H9 (cell line): ENCODE measurements at regions not wholly inside any gene's neighbourhood (a gene's known extent, or its start where the extent isn't known, plus 50 kb on each side); places are given as distances from the start of the nearest gene placed in this dataset.

ENCODE experiments used
- DNase-seq: peaks from one replicate; pipeline ENCODE4 v3.0.0-alpha.2; 2017
- H2AFZ ChIP-seq: one replicate; pipeline ENCODE4 v1.6.1; 2013; ENCODE audit warnings: mild to moderate bottlenecking, low read length, control low read depth, moderate library complexity
- H2AK5ac ChIP-seq: 2 replicates; pipeline ENCODE4 v1.6.1; 2013; ENCODE audit warnings: low read length, control low read depth, mixed read lengths; ENCODE audit not compliant: insufficient read length
- H2BK120ac ChIP-seq: one replicate; pipeline ENCODE4 v1.6.1; 2013; ENCODE audit warnings: low read depth, mild to moderate bottlenecking, low read length, control low read depth, inconsistent platforms; ENCODE audit not compliant: poor library complexity, severe bottlenecking
- H2BK12ac ChIP-seq: 2 replicates; pipeline ENCODE4 v1.6.1; 2013; ENCODE audit warnings: low read length, control low read depth, mixed read lengths, low read depth; ENCODE audit not compliant: insufficient read length
- H2BK15ac ChIP-seq: 2 replicates; pipeline ENCODE4 v1.6.1; 2013; ENCODE audit warnings: low read depth, low read length, control low read depth
- H2BK20ac ChIP-seq: one replicate; pipeline ENCODE4 v1.6.1; 2013; ENCODE audit warnings: low read depth, mild to moderate bottlenecking, low read length, control low read depth, inconsistent platforms; ENCODE audit not compliant: poor library complexity, severe bottlenecking
- H2BK5ac ChIP-seq: 2 replicates; pipeline ENCODE4 v1.6.1; 2013; ENCODE audit warnings: low read length, control low read depth, mixed read lengths; ENCODE audit not compliant: insufficient read length
- H3K14ac ChIP-seq: 2 replicates; pipeline ENCODE4 v1.6.1; 2013; ENCODE audit warnings: low read length, control low read depth; ENCODE audit not compliant: insufficient read depth
- H3K18ac ChIP-seq: 2 replicates; pipeline ENCODE4 v1.6.1; 2013; ENCODE audit warnings: low read depth, mild to moderate bottlenecking, mixed read lengths, low read length, control low read depth; ENCODE audit not compliant: insufficient read length
- H3K23ac ChIP-seq: 2 replicates; pipeline ENCODE4 v1.6.1; 2013; ENCODE audit warnings: low read length, control low read depth, mixed read lengths, low read depth; ENCODE audit not compliant: insufficient read length
- H3K23me2 ChIP-seq: 2 replicates; pipeline ENCODE4 v1.6.1; 2013; ENCODE audit warnings: low read depth, mild to moderate bottlenecking, mixed read lengths, low read length, control low read depth; ENCODE audit not compliant: insufficient read length, poor library complexity, severe bottlenecking
- H3K27ac ChIP-seq: 2 replicates; pipeline ENCODE4 v1.5.1; 2013; ENCODE audit warnings: low read length, control low read depth, mixed read lengths, low read depth; ENCODE audit not compliant: insufficient read length
- H3K27me3 ChIP-seq: 2 replicates; pipeline ENCODE4 v1.6.1; 2013; ENCODE audit warnings: low read length, control low read depth, inconsistent platforms; ENCODE audit not compliant: insufficient read depth
- H3K4ac ChIP-seq: 2 replicates; pipeline ENCODE4 v1.6.1; 2013; ENCODE audit warnings: low read depth, mild to moderate bottlenecking, control low read depth, inconsistent platforms, low read length, moderate library complexity
- H3K4me1 ChIP-seq: 2 replicates; pipeline ENCODE4 v1.6.1; 2013; ENCODE audit warnings: low read length, control low read depth, inconsistent platforms; ENCODE audit not compliant: insufficient read depth
- H3K4me2 ChIP-seq: 2 replicates; pipeline ENCODE4 v1.6.1; 2013; ENCODE audit warnings: low read length, control low read depth, mixed read lengths; ENCODE audit not compliant: insufficient read length, insufficient read depth
- H3K56ac ChIP-seq: 2 replicates; pipeline ENCODE4 v1.6.1; 2013; ENCODE audit warnings: low read depth, mild to moderate bottlenecking, mixed read lengths, low read length, control low read depth; ENCODE audit not compliant: insufficient read length
- H3K79me1 ChIP-seq: 2 replicates; pipeline ENCODE4 v1.6.1; 2013; ENCODE audit warnings: low read depth, mild to moderate bottlenecking, moderate library complexity, low read length, control low read depth, inconsistent platforms; ENCODE audit not compliant: insufficient read depth, poor library complexity, severe bottlenecking
- H3K79me2 ChIP-seq: 2 replicates; pipeline ENCODE4 v1.6.1; 2013; ENCODE audit warnings: low read length, control low read depth, inconsistent platforms; ENCODE audit not compliant: insufficient read depth
- H3K9ac ChIP-seq: 2 replicates; pipeline ENCODE4 v1.6.1; 2013; ENCODE audit warnings: low read length, control low read depth, mixed read lengths; ENCODE audit not compliant: insufficient read length; ENCODE audit errors: extremely low read depth
- H3K9me3 ChIP-seq: one replicate; pipeline ENCODE4 v1.6.1; 2013; ENCODE audit warnings: low read depth, low read length, inconsistent platforms; ENCODE audit not compliant: control insufficient read depth
- H3T11ph ChIP-seq: one replicate; pipeline ENCODE4 v1.6.1; 2013; ENCODE audit warnings: mild to moderate bottlenecking, low read length, control low read depth, inconsistent platforms
- H4K20me1 ChIP-seq: one replicate; pipeline ENCODE4 v1.6.1; 2013; ENCODE audit not compliant: control insufficient read depth, insufficient read length, insufficient read depth
- H4K5ac ChIP-seq: 2 replicates; pipeline ENCODE4 v1.6.1; 2013; ENCODE audit warnings: low read depth, mild to moderate bottlenecking, mixed read lengths, low read length, control low read depth; ENCODE audit not compliant: insufficient read length
- H4K8ac ChIP-seq: replicated peaks from 2 replicates; pipeline ENCODE4 v1.6.1; 2013; ENCODE audit warnings: low read length, control low read depth, mixed read lengths, low read depth; ENCODE audit not compliant: insufficient read length
- H4K91ac ChIP-seq: 2 replicates; pipeline ENCODE4 v1.6.1; 2013; ENCODE audit warnings: low read depth, mild to moderate bottlenecking, moderate library complexity, mixed read lengths, low read length, control low read depth; ENCODE audit not compliant: insufficient read length
- H3K27ac Mint-ChIP-seq, 3 experiments: 2 replicates in 2 of 3; 3 replicates in 1 of 3; pipeline ENCODE4 v1.8.0; 2020 to 2021; ENCODE audit warnings: mixed read lengths in 3 of 3, mild to moderate bottlenecking in 1 of 3, moderate library complexity in 1 of 3
- H3K27me3 Mint-ChIP-seq: 2 replicates; pipeline ENCODE4 v1.8.0; 2021; ENCODE audit warnings: low read depth, mild to moderate bottlenecking, moderate library complexity, mixed read lengths
- H3K36me3 Mint-ChIP-seq, 3 experiments: 2 replicates in 2 of 3; 3 replicates in 1 of 3; pipeline ENCODE4 v1.8.0; 2020 to 2021; ENCODE audit warnings: low read depth in 3 of 3, mixed read lengths in 3 of 3; ENCODE audit not compliant: insufficient read depth in 1 of 3
- H3K4me1 Mint-ChIP-seq, 2 experiments: 2 replicates each; pipeline ENCODE4 v1.8.0; 2020; ENCODE audit warnings: mixed read lengths in 2 of 2
- H3K4me3 Mint-ChIP-seq, 2 experiments: 2 replicates in 1 of 2; 3 replicates in 1 of 2; pipeline ENCODE4 v1.8.0; 2020 to 2021; ENCODE audit warnings: mild to moderate bottlenecking in 2 of 2, mixed read lengths in 2 of 2, moderate library complexity in 1 of 2
- H3K9me3 Mint-ChIP-seq, 2 experiments: 2 replicates in 1 of 2; 3 replicates in 1 of 2; pipeline ENCODE4 v1.8.0; 2020; ENCODE audit warnings: mild to moderate bottlenecking in 2 of 2, mixed read lengths in 2 of 2, moderate library complexity in 1 of 2
- WGBS: extraction: QIAGEN DNeasy Blood & Tissue Kit; methylation state at CpG from one replicate; pipeline ENCODE4 v1.1.7; 2013; ENCODE audit warnings: missing lambda C conversion rate, low lambda C conversion rate, mixed read lengths; ENCODE audit not compliant: insufficient read length; ENCODE audit errors: extremely low coverage; 5-methylcytosine and 5-hydroxymethylcytosine counted together
- TF ChIP-seq, protein P1 (sequence below): fragments of 200-600 bp; sonication (generic); conservative IDR thresholded peaks from 3 replicates; pipeline ENCODE4 v1.8.0; 2021; ENCODE audit warnings: antibody characterized with exemption, mild to moderate bottlenecking

GRCh38 chr1:22344851-22345560, 106.6 kb upstream of the ZBTB40 start:
- Histone ChIP-seq H3K4me1 (no peaks in the 10 kb centered on the region), H4K20me1 (no peaks in the 10 kb centered on the region), H3K23ac (no peak overlapping the region), H2BK12ac (no peak overlapping the region), H3T11ph (no peak overlapping the region), H2AFZ (no peak overlapping the region), H3K79me1 (no peaks in the 10 kb centered on the region), H3K4me2 (no peak overlapping the region), H2BK15ac (no peak overlapping the region), H3K79me2 (no peaks in the 10 kb centered on the region), H3K18ac (no peak overlapping the region), H2BK5ac (no peak overlapping the region), H3K9ac (no peak overlapping the region), H3K56ac (no peak overlapping the region), H3K27me3 (no peaks in the 10 kb centered on the region), H3K23me2 (no peaks in the 10 kb centered on the region), H2BK120ac (no peak overlapping the region), H4K8ac (no peak overlapping the region), H2BK20ac (no peak overlapping the region), H4K91ac (no peak overlapping the region), H4K5ac (no peak overlapping the region), H3K4ac (no peak overlapping the region), H3K14ac (no peak overlapping the region), H3K9me3 (no peaks in the 10 kb centered on the region), H2AK5ac (no peak overlapping the region), H3K27ac (no peak overlapping the region)
- no peaks in the 10 kb centered on the region; a peak in 1 of 7 replicates for H3K36me3 Mint-ChIP-seq
- no peak for DNase-seq
- H3K9me3 Mint-ChIP-seq: no peaks in the 10 kb centered on the region
- peak overlapping the region in 1 of 3 experiments; percentile 19; a peak in 2 of 7 replicates for H3K27ac Mint-ChIP-seq
- H3K27me3 Mint-ChIP-seq: peaks cover 17% of the 10 kb centered on the region
- H3K4me1 Mint-ChIP-seq: peaks cover 13 to 29% of the 10 kb centered on the region in 2 experiments
- no CpG with 5 or more reads among the region's 17 CpGs for WGBS
- H3K4me3 Mint-ChIP-seq: no peak overlapping the region
- TF ChIP-seq, protein P1, sequence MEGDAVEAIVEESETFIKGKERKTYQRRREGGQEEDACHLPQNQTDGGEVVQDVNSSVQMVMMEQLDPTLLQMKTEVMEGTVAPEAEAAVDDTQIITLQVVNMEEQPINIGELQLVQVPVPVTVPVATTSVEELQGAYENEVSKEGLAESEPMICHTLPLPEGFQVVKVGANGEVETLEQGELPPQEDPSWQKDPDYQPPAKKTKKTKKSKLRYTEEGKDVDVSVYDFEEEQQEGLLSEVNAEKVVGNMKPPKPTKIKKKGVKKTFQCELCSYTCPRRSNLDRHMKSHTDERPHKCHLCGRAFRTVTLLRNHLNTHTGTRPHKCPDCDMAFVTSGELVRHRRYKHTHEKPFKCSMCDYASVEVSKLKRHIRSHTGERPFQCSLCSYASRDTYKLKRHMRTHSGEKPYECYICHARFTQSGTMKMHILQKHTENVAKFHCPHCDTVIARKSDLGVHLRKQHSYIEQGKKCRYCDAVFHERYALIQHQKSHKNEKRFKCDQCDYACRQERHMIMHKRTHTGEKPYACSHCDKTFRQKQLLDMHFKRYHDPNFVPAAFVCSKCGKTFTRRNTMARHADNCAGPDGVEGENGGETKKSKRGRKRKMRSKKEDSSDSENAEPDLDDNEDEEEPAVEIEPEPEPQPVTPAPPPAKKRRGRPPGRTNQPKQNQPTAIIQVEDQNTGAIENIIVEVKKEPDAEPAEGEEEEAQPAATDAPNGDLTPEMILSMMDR: no peak
